NOMO-1 treated with DMSO at 0.1 percent for 48 hours (cell line): ENCODE measurements at regions not wholly inside any gene's neighbourhood (a gene's known extent, or its start where the extent isn't known, plus 50 kb on each side); places are given as distances from the start of the nearest gene placed in this dataset.
"Not testable (repeated sequence)": the region's sequence is repeated elsewhere in the genome, so short reads cannot be mapped to it uniquely, and the experiment has no call there.

Experiments used
- DNase-seq: peaks from one replicate; lab custom pipeline; 2025; ENCODE audit not compliant: unreplicated experiment; lab: John Stamatoyannopoulos, UW

DNA sequence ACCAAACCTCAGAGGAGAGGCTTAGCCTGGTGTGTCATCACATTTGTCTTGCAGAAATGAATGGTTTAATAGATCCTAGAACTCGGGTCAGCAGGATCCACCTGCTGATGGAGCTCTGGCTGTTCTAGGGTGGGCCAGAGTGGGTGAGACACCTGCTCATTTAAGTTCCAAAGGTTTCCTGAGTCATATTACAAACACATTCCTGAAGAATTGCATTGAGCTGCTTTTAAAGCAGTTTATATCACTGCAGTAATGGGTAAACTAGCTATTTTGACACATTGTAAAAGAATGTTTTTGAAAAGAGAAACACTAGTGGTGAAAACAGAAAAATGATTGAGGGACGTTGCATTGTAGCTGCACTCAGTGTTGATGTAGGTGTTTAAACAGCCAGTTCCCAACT is 175.3 kb upstream of the TCF4 start:
- DNase-seq = no peak

DNA sequence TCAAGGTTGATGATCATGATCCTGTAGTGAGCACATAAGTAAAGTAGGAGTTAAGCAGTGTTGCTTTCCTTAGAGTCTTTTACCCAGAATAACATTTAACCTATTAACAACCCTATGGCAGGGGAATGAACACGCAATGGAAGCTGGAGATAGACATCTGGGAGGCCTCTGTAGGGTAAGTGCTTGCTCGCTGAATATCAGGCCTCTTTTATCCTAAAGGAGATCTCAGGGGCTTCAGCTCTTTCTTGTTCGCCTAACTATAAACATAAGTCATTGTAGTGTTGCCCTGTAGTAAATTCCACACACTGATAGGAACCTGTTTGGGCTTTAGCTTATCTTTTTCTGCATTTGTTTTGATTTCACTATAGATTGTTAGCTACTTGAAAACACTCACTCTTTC is 174.4 kb upstream of the TCF4 start:
- DNase-seq = no peak

DNA sequence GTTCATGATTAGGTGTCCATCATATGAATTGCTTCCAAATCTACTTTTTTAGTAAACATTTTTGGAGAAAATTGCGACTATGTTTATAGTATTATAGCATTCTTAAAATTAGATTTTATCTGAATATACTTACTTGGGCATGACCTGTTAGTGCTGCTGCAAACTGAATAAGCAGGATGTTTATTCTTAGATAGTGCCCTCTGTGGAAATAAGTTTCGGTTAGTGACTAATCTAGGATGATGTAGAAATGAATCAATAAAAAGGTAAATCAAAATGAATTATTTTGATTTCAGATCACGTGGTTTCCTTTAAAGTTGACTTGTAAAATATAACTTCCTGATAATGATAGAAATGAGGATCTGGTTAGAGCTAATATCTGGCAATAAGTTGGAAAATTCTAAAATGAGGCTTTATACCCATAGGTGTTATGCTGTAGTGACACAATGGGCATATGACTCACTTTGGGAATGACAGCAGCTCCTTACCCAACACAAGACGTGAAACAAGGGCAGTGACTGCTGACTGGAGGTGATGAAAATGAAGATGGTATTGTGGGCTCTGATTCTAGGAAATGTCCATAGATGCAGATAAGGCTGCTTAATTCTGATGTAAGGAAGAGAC is 165.8 kb upstream of the TCF4 start:
- no peak for DNase-seq

DNA sequence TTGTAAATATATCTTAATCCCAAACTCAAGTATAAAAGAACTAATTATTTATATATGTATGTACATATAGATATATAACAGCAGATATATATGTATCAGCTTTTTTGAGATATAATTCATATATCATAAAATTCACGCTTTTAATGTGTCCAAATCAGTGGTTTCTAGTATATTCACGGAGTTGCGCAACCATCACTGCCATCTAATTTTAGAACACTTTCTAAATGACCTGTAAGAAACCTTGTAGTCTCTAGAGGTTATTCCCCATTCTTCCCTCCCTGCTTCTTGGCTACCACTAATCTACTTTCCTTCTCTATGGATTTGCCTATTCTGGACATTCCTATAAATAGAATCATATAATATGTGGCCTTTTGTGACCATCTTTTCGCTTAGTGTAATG is 163.5 kb upstream of the TCF4 start:
- no peak for DNase-seq

DNA sequence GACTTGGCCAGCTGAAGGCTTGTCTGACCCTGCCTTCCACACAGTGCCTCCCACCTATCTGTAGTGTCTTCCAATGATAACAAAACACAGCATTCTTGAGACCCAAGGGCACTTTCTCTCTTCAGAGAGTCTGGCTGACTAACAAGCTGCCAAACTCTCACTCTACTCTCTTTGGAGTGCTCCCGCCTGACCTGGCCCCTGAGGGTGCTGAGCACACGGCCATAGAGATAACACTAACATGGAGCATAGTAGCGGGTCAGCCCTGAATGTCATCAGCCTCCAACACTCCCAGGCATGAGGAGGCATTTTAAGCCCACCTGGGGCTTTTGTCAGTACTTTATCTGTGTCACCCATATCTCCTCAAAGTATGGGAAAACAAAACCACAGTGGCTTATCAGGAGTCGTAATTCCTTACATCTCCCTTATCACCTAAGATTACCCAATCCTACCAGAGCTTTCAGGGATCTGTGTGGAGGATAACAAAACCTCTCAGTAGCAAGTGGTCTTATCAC is 160.3 kb upstream of the TCF4 start:
- DNase-seq = no peak

DNA sequence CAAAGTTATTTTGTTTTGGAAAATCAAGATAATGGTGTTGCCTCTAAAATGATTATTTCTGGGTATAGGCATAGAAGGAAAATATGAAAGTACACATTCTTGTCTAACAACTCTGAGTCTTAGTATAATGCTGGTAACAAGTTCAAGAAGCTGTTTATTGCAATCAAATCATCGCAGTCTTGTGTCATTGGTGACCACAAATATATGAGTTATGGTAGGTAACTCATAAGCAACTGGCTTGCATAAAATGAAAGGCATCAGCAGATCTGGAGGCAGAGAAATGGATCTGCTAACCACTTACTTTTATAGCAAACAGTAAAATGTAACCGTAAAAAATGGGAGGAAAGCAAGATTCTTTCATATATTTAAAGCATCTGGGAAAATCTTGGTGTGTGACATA is 156.2 kb upstream of the TCF4 start:
- no peak for DNase-seq

DNA sequence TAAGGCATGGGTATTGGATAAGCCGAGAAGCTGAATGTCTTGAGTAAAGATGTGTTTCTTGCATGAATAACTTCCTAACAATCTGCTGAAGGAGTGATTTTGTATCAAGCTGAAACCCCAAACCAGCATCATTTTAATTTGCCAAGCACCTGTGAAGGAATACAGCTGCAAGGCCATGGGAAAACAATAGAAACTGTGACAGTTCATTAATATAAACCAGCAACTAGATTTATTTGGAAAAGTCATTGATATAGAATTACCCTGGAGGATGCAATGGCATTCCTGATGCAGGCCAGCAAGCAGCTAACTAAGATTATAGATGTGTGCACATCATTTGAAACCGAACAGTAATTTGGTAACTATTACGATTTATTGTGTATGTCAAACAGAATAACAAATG is 155.7 kb upstream of the TCF4 start:
- DNase-seq = no peak

DNA sequence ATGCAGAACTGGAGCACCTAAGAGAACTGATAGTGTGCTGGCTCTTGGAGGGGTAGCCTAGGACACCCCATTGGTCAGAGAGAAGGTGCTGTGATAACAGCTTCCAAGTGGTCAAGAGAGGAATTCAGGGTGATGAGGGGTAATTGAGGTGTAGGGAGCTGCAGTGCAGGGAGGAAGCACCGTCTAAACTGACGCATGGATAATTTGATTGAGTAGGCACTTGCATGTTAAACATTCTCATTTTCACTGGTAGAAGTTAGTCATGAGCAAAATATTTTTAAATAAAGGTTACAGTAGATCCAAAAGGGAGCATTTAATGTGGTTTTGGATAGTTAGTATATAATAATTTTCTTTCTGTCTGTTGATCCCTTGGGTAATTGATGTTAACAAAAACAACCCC is 155.1 kb upstream of the TCF4 start:
- no peak for DNase-seq

DNA sequence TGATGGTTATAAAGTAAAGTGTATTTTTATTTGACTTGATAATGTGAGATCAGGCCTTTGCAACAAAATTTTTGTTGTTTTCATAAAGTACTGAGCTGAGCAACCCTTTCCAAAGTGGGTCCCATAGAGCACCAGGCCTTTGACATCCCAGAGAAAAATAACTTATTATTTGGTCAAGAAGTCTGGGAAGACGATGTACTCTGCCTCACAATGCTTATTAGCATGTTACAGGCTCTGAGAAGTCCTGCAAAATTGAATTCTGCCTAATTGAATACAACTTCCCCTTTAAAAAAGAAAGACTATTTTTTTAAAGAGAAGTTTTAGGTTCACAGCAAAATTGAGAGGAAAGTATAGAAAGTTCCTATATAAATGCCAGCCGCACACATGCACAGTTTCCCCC is 151.5 kb upstream of the TCF4 start:
- no peak for DNase-seq

DNA sequence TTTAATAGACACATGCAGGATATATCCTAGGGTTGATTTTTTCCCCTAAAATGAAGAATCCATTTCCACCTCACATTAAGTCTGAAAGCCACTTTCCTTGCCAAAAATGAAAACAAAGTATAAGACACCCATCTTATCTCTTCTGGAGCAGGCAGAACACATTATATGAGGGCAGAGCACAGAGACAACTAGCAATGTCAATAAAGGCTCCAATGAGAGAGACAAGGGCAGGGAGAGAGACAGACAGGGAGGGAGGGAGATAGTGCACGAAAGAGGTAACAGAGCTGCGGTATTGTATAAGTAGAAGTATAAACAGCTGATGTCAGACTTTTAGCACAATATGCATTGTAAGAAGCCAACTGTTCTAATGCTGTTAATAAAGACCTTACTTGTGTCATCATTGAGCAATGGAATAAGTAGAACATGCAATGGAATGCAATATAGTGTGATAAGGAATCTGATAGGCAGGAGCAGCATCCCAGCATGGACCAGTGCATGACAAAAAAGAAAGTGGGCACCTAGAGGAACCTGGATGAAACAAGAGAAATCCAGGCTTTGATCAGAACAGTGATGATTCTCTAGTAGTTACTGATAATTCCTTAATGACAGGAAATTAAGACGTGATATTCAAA is 150.6 kb upstream of the TCF4 start:
- DNase-seq = no peak

DNA sequence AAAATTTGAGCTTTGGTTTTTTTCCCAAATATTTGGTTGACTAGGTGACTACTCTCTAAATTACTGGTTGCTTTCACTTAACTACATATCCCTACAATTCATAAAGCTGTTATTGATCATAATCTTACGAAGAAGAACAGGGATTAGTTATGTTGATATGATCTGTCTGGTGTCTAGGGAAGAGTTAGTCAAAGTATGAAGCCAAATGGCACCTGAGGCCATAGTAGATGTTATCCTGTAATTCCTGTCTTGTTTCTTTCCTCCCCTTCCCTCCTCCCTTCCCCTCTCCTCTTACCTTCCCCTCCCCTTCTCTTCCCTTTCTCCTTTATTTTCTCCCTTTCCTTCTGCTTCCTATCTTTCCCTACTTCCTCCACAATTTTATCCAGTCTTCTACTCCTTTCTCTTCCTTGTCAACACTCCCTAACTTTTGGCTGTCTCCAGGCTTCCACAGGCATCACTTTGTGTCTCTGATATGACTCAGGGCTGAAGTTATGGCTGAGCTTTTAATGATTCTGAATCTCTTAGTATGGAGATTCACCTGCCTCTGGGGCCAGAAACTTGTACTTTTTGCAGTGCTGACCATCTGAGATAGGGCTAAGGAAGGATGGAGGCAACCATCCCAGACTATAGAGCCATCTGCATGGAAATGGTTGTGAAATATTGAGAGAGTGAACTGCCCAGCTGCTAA is 149.9 kb upstream of the TCF4 start:
- no peak for DNase-seq

DNA sequence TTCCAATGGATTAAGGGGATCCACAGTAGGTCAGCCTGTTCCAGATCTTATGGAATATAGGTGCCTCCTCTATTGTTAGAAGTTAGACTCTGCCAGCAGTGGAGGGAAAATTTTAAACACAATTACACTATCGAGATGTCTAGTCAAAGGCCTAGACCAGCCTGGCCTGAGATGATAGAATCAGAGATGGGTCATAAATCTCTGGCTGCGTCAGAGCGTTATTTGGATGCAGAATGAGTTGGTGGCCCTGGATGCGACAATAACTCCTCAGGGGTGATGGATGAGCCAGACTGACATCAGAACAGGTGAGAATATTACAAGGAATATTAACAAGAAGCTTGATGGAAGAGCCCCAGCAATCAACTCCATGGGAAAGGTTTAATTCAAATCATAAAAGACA is 149.3 kb upstream of the TCF4 start:
- no peak for DNase-seq

DNA sequence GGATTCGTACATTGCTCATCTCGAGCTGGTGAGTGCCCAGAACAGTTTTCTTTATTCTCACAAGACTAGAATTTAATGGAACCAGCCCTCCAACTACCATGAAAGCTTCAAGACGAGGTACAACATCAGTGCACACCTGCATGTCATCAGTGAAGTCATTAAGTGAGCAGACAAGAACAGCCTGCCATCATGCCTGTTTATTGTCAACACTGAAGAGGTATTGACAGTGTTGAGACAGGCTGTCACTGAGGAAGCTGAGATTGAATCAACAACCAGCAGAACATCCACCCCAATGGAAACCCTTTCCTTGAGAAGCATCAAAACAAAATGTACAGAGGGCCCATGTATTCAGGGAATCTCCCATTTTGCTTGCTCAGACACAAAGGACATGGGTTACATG is 148.0 kb upstream of the TCF4 start:
- DNase-seq = no peak

DNA sequence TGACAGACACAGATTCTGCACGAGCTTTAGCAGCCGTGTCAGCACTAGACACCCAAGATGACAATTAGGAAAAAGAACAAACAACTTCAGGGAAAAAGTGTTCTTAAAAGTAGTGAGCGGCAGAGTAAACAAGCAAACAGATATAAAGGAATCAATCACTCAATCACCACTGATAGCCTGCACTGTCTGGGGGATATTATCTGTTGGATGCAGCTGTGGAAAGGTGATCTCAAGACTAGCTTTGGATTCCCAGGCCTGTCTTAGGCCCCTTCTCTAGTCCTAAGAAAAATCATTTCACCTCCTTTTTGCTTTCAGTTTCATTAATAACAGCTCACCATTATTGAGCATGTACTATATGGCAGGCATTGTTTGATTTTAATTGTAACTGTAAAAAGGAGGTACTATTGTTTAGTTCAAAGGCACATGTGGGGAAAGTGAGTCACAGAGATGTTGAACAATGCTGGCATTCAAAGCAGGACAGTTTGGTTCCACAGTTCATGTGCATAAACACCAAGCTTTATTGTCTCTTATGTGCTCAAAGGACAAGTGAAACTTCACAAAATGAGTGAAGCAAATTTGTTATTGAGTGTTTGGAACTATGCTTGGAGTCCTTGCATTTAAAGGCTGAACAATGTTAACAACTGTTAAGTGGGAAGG is 147.3 kb upstream of the TCF4 start:
- DNase-seq = no peak

DNA sequence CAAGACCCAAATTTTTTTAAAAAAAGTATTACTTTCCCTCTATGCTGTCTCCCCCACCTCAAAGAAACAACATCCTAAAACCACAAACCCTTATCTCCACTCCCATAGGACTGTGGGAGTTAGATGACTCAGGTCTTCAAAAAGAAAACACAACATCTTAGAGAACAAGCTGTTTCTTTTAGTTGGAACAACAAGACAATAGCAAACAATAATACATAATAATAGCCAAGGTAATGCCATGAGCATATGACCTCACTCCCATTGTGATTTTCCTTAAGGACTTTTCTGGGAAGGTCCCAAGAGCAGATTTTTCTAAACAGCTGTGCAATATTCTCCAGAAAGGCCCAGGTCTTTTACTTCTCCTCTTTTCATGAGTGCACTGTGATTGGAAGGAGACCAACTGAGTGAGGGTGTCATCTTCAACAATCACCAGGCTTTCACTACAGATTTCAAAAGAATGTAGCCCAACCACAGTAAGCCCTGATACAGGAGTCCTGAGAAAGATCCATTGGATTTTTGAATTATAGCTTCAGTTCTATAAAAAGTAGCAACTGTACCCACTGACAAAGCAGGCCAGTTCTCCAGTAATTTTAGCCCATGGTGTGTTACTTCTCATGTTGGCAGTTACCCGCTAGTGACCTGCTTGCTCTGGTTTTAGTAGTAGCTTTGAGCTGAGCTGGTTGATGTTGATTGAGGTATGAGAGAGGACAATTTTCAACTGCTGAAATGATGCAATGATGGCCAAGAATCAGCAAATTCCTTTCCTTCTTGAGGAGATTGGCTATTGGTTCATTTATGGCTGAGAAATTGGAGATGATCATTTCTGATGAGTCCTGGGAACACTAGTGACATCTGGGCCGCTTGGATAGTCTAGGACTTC is 144.5 kb upstream of the TCF4 start:
- no peak for DNase-seq

DNA sequence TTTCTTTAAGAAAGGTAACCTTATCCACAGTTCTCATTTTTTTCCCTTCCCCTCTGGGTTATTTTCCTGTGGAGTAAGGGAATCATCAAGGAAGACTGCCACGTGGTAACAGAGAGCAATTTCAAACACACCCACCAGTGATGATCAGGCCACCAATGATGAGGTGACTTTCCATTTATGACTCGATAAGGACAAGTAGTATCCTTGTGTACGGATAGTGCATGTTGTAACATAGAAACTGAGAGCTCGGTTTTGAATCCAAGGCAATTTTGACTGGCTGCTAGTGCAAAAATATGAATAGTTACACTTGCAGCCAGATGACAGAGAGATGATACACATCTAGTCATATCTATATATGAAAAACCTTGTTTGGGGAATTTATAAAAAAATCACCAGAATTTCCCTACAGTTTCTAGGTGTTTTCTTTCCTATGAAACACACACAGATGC is 143.6 kb upstream of the TCF4 start:
- DNase-seq = no peak

DNA sequence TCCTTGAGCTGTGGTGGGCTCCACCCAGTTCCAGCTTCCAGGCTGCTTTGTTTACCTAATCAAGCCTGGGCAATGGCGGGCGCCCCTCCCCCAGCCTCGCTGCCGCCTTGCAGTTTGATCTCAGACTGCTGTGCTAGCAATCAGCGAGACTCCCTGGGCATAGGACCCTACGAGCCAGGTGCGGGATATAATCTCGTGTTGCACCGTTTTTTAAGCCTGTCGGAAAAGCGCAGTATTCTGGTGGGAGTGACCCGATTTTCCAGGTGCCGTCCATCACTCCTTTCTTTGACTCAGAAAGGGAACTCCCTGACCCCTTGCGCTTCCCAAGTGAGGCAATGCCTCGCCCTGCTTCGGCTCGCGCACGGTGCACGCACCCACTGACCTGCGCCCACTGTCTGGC is 133.0 kb upstream of the TCF4 start:
- not testable (repeated sequence) for DNase-seq

DNA sequence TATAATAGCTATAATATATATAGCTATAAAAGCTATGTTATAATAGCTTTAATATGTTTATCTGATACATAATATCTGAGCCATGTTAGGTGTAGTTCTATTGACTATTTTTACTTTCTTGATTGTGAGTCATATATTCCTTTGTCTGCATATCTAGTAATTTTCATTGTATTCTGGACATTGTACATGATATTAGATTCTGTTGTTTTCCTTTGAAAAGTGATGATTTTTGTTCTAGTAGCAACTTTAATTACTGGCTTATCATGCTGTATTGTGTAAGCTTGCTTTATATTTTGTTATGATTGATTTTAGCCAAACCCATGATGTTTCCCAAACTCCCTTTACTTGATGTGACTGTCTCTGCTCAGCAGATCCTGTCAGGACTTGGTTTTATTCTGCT is 125.7 kb upstream of the TCF4 start:
- no peak for DNase-seq

DNA sequence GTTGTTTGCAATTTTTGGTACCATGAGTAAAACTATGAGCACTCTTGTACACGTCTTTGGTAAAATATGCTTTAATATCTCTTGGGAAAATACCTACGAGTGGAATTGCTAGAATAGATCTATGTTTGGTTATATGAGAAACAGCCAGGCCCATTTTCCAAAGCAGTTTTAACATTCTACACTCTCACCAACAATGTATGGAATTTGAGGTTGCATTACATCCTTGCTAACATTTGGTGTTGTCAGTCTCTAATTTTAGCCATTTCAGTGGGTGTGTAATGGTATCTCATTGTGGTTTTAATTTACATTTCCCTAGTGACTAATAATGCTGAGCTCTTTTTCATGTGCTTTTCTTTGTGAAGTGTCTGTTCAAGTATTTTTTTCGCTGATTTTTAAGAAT is 118.9 kb upstream of the TCF4 start:
- DNase-seq = no peak

DNA sequence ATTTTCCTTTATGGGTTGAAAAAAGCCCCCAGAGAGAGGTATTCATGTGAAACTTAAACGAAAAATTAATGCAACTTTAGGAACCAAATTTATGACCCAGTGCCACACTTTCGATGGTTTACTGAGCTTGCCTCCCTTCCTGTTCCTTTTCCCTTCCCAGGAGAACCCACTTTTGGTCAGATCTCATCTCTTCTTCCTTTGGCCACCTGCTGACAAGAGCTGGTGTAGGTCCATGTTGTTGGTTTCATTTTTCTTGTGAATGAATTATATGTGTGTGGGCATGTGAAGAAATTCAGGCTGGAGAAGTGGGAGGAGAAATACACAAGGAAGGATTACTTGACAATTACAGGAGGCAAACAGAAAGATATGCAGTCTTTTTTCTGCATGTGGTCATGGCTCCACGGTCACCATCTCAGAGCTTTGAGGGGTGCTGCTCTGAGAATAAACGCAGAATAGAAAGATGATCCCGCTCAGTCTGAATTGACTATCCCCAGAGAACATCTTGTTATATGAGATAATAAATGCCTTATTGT is 111.3 kb upstream of the TCF4 start:
- no peak for DNase-seq

DNA sequence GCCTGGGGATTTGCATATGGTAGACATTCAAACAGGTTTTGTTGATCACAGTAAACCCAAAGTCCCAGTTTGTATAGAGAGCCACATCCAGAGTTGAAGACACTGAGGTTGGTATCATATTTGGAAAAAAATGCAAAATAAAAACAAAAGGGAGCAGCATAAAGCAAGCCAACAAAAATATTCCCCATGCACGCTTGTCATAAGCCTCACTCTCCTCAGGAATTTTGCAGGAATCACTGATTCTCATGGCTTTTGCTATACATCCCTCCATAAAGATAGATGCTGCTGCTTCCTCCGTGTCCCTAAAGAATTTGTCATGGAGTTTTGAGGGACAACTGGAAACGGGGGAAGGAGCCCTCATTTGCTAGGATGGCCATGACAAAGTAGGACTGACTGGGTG is 108.8 kb upstream of the TCF4 start:
- DNase-seq = no peak
